DOHH2 (cell line): ENCODE measurements at regions not wholly inside any gene's neighbourhood (a gene's known extent, or its start where the extent isn't known, plus 50 kb on each side); places are given as distances from the start of the nearest gene placed in this dataset.

ENCODE experiments used
- H3F3A ChIP-seq: fragments of 200-600 bp; sonication (generic), shearing (Covaris generic); 2 replicates; pipeline ENCODE4 v1.6.0; 2016; ENCODE audit warnings: antibody characterized with exemption, mild to moderate bottlenecking; ENCODE audit not compliant: control insufficient read depth, insufficient read depth
- H3K27ac ChIP-seq: fragments of 200-600 bp; sonication (generic); 2 replicates; pipeline ENCODE4 v1.5.1; 2014; ENCODE audit warnings: low read depth, mild to moderate bottlenecking, low read length, moderate library complexity
- H3K27me3 ChIP-seq: fragments of 200-600 bp; sonication (generic); 2 replicates; pipeline ENCODE4 v1.6.1; 2014; ENCODE audit warnings: mild to moderate bottlenecking, low read length, mixed read lengths; ENCODE audit not compliant: control insufficient read depth
- H3K36me3 ChIP-seq: fragments of 200-600 bp; sonication (generic); 2 replicates; pipeline ENCODE4 v1.6.1; 2014; ENCODE audit warnings: mild to moderate bottlenecking, low read length, moderate library complexity, mixed read lengths; ENCODE audit not compliant: control insufficient read depth
- H3K4me1 ChIP-seq: fragments of 200-600 bp; sonication (generic); 2 replicates; pipeline ENCODE4 v1.6.1; 2014; ENCODE audit warnings: mild to moderate bottlenecking, low read length, mixed read lengths; ENCODE audit not compliant: control insufficient read depth
- H3K4me2 ChIP-seq: fragments of 200-600 bp; sonication (generic); 2 replicates; pipeline ENCODE4 v1.6.0; 2014; ENCODE audit warnings: mild to moderate bottlenecking, low read length, moderate library complexity
- H3K4me3 ChIP-seq: fragments of 200-600 bp; sonication (generic); 2 replicates; pipeline ENCODE4 v1.5.1; 2014; ENCODE audit warnings: mild to moderate bottlenecking, low read length, mixed read lengths
- H3K79me2 ChIP-seq: fragments of 200-600 bp; sonication (generic); 2 replicates; pipeline ENCODE4 v1.6.1; 2014; ENCODE audit warnings: mild to moderate bottlenecking, low read length, mixed read lengths; ENCODE audit not compliant: control insufficient read depth
- H3K9me2 ChIP-seq: fragments of 200-600 bp; sonication (generic); replicated peaks from 2 replicates; pipeline ENCODE4 v1.6.1; 2014; ENCODE audit warnings: mild to moderate bottlenecking, low read length, mixed read lengths; ENCODE audit not compliant: control insufficient read depth
- H3K9me3 ChIP-seq: fragments of 200-600 bp; sonication (generic); 2 replicates; pipeline ENCODE4 v1.6.1; 2014; ENCODE audit warnings: antibody characterized with exemption, low read length, mixed read lengths; ENCODE audit not compliant: control insufficient read depth, insufficient read depth
- H4K20me1 ChIP-seq: fragments of 200-600 bp; sonication (generic); 2 replicates; pipeline ENCODE4 v1.6.0; 2014; ENCODE audit warnings: low read depth, mild to moderate bottlenecking, antibody characterized with exemption, low read length, moderate library complexity; ENCODE audit not compliant: control insufficient read depth, insufficient read depth
- EZH2phosphoT487 ChIP-seq: fragments of 200-600 bp; sonication (generic); IDR thresholded peaks from 2 replicates; pipeline ENCODE4 v1.6.1; 2017; ENCODE audit warnings: borderline replicate concordance, mild to moderate bottlenecking, antibody characterized with exemption, low read length, moderate library complexity, mixed read lengths
- TF ChIP-seq, protein P1 (sequence below): fragments of 200-600 bp; sonication (generic); IDR thresholded peaks from one replicate; pipeline ENCODE4 v1.5.1; 2014; ENCODE audit warnings: antibody characterized with exemption, mild to moderate bottlenecking, low read depth, low read length; ENCODE audit not compliant: poor library complexity, severe bottlenecking

DNA sequence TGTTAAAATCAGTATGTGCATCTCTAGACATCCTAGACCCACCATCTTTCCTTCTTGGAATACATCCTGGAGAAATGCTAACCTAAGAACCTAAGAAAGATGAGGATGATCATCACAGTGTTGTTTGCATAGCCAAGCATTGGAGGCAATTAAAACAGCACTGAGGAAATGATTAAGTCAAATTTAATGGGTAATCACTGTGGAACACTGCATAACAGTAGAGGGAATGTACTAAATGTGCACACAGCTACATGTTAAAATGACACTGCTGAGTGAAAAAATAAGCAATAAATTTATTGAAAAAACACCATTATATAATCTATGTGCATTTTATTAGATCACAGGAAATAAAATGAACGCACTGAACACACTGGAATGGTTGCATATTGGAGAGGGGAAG is 987.1 kb upstream of the SEL1L start:
- Histone ChIP-seq H3K9me3 (no peaks in the 10 kb centered on the region), H3K27ac (no peak overlapping the region), H3F3A (no peaks in the 10 kb centered on the region), H4K20me1 (no peaks in the 10 kb centered on the region), H3K4me3 (no peak overlapping the region), H3K4me1 (no peaks in the 10 kb centered on the region), H3K4me2 (no peak overlapping the region), H3K79me2 (no peaks in the 10 kb centered on the region), H3K9me2 (no peaks in the 10 kb centered on the region), H3K36me3 (no peaks in the 10 kb centered on the region), H3K27me3 (no peaks in the 10 kb centered on the region)
- no peak for TF ChIP-seq EZH2phosphoT487
- TF ChIP-seq, protein P1, sequence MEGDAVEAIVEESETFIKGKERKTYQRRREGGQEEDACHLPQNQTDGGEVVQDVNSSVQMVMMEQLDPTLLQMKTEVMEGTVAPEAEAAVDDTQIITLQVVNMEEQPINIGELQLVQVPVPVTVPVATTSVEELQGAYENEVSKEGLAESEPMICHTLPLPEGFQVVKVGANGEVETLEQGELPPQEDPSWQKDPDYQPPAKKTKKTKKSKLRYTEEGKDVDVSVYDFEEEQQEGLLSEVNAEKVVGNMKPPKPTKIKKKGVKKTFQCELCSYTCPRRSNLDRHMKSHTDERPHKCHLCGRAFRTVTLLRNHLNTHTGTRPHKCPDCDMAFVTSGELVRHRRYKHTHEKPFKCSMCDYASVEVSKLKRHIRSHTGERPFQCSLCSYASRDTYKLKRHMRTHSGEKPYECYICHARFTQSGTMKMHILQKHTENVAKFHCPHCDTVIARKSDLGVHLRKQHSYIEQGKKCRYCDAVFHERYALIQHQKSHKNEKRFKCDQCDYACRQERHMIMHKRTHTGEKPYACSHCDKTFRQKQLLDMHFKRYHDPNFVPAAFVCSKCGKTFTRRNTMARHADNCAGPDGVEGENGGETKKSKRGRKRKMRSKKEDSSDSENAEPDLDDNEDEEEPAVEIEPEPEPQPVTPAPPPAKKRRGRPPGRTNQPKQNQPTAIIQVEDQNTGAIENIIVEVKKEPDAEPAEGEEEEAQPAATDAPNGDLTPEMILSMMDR, result no peak

DNA sequence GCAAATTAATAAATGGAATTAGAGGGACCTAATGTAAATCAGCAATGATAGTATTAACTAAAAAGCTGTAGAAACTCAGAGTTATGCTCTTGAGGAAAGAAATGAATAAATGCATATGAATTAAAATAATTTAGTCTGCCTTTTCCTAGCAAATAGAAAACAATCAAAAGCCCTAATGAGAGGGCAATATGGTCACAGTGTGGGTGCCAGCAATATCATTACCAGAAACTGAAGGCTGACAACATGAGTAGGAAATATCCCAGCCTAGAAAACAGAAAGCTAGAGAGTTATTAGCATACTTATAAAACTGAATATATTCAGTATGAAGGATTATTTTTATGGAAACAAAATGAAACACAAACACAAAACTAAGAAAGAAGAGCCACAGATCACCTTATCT is 987.5 kb upstream of the SEL1L start:
- Histone ChIP-seq H3K27ac (no peak overlapping the region), H3K27me3 (no peaks in the 10 kb centered on the region), H3K4me1 (no peaks in the 10 kb centered on the region), H3K36me3 (no peaks in the 10 kb centered on the region), H3F3A (no peaks in the 10 kb centered on the region), H3K4me2 (no peak overlapping the region), H4K20me1 (no peaks in the 10 kb centered on the region), H3K9me3 (no peaks in the 10 kb centered on the region), H3K79me2 (no peaks in the 10 kb centered on the region), H3K4me3 (no peak overlapping the region), H3K9me2 (no peaks in the 10 kb centered on the region)
- TF ChIP-seq, protein P1, result no peak
- no peak for TF ChIP-seq EZH2phosphoT487

- H3F3A ChIP-seq, result no peaks in the 10 kb centered on the region
- no peaks in the 10 kb centered on the region for H3K79me2 ChIP-seq
- no peaks in the 10 kb centered on the region for H3K27me3 ChIP-seq
- no peaks in the 10 kb centered on the region for H4K20me1 ChIP-seq
- no peaks in the 10 kb centered on the region for H3K9me3 ChIP-seq
- H3K36me3 ChIP-seq, result no peaks in the 10 kb centered on the region
- H3K4me3 ChIP-seq, result no peak overlapping the region
- H3K27ac ChIP-seq, result no peak overlapping the region
- no peak overlapping the region for H3K4me2 ChIP-seq
- H3K9me2 ChIP-seq, result no peaks in the 10 kb centered on the region
- 0 out of 2 replicates have a peak, but pooled peaks cover 4% of the 10 kb centered on the region for H3K4me1 ChIP-seq
- TF ChIP-seq, protein P1, result no peak
- no peak for TF ChIP-seq EZH2phosphoT487
These were observed 994.4 kb upstream of the SEL1L start for GRCh38 chr14:82528016-82528415.

DNA sequence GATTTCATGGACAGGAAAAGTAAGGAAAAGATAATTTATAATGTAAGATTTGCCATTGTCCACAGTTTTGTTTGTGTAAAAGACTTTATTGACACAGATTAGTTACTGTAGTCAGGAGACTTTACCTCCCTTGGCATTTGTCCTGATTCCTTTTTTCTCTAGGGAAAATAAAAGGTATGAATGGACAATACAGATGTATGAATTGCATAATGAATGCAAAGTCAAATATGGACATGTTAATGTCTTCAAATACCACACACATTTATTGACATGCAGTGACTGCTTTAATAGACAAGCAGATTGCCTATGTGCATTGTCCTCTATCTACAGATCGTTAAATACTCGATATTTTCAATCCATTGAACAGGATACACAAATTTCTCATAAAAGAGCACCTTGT is 999.7 kb upstream of the SEL1L start:
- H3K27me3 ChIP-seq, result no peaks in the 10 kb centered on the region
- H3K36me3 ChIP-seq, result no peaks in the 10 kb centered on the region
- no peak overlapping the region for H3K4me2 ChIP-seq
- H4K20me1 ChIP-seq, result no peaks in the 10 kb centered on the region
- H3K27ac ChIP-seq, result no peak overlapping the region
- no peaks in the 10 kb centered on the region for H3K9me2 ChIP-seq
- H3K79me2 ChIP-seq, result no peaks in the 10 kb centered on the region
- H3K9me3 ChIP-seq, result no peaks in the 10 kb centered on the region
- no peaks in the 10 kb centered on the region for H3K4me1 ChIP-seq
- no peak overlapping the region for H3K4me3 ChIP-seq
- no peak for TF ChIP-seq EZH2phosphoT487
- TF ChIP-seq, protein P1, result no peak
- H3F3A ChIP-seq, result no peaks in the 10 kb centered on the region
